ENCODE measurements at regions not wholly inside any gene's neighbourhood (a gene's known extent, or its start where the extent isn't known, plus 50 kb on each side); places are given as distances from the start of the nearest gene placed in this dataset.
"Not testable (repeated sequence)": the region's sequence is repeated elsewhere in the genome, so short reads cannot be mapped to it uniquely, and the experiment has no call there.

- not testable (repeated sequence) for TF ChIP-seq POLR2A (IDR thresholded peaks at IDR 0.05)
- TF ChIP-seq, protein P1, sequence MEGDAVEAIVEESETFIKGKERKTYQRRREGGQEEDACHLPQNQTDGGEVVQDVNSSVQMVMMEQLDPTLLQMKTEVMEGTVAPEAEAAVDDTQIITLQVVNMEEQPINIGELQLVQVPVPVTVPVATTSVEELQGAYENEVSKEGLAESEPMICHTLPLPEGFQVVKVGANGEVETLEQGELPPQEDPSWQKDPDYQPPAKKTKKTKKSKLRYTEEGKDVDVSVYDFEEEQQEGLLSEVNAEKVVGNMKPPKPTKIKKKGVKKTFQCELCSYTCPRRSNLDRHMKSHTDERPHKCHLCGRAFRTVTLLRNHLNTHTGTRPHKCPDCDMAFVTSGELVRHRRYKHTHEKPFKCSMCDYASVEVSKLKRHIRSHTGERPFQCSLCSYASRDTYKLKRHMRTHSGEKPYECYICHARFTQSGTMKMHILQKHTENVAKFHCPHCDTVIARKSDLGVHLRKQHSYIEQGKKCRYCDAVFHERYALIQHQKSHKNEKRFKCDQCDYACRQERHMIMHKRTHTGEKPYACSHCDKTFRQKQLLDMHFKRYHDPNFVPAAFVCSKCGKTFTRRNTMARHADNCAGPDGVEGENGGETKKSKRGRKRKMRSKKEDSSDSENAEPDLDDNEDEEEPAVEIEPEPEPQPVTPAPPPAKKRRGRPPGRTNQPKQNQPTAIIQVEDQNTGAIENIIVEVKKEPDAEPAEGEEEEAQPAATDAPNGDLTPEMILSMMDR (IDR thresholded peaks at IDR 0.05): not testable (repeated sequence)
These were observed 92.6 kb upstream of the GPR39 start for GRCh38 chr2:132324005-132324404.

All from transverse colon (tissue), 3 donors.